ENCODE measurements at regions not wholly inside any gene's neighbourhood (a gene's known extent, or its start where the extent isn't known, plus 50 kb on each side); places are given as distances from the start of the nearest gene placed in this dataset.

- Histone ChIP-seq H3K9me3 (ENCODE audit: insufficient read depth, low read length, severe bottlenecking) (no peaks in the 10 kb centered on the region), H3K36me3 (ENCODE audit: insufficient read depth, low read length) (no peaks in the 10 kb centered on the region), H3K27me3 (ENCODE audit: insufficient read depth, low read length, poor library complexity) (no peaks in the 10 kb centered on the region), H2AFZ (ENCODE audit: low read depth, low read length) (no peak overlapping the region), H3K4me2 (ENCODE audit: insufficient read depth, low read length) (no peak overlapping the region), H3K4me1 (ENCODE audit: insufficient read depth, low read length) (no peaks in the 10 kb centered on the region), H3K9ac (ENCODE audit: low read depth, low read length) (no peak overlapping the region), H3K27ac (ENCODE audit: low read length) (no peak overlapping the region), H3K79me2 (ENCODE audit: insufficient read depth, low read length) (no peaks in the 10 kb centered on the region), H3K4me3 (ENCODE audit: low read depth in 1 of 2, low read length in 2 of 2) (no peak overlapping the region), H4K20me1 (ENCODE audit: insufficient read depth, low read length) (no peaks in the 10 kb centered on the region)
- ATAC-seq (ENCODE audit: insufficient read depth, low read depth) = no peak
- TF ChIP-seq, protein P1, sequence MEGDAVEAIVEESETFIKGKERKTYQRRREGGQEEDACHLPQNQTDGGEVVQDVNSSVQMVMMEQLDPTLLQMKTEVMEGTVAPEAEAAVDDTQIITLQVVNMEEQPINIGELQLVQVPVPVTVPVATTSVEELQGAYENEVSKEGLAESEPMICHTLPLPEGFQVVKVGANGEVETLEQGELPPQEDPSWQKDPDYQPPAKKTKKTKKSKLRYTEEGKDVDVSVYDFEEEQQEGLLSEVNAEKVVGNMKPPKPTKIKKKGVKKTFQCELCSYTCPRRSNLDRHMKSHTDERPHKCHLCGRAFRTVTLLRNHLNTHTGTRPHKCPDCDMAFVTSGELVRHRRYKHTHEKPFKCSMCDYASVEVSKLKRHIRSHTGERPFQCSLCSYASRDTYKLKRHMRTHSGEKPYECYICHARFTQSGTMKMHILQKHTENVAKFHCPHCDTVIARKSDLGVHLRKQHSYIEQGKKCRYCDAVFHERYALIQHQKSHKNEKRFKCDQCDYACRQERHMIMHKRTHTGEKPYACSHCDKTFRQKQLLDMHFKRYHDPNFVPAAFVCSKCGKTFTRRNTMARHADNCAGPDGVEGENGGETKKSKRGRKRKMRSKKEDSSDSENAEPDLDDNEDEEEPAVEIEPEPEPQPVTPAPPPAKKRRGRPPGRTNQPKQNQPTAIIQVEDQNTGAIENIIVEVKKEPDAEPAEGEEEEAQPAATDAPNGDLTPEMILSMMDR (IDR thresholded peaks at IDR 0.05; ENCODE audit: borderline replicate concordance, extremely low read depth, low read length, poor library complexity, severe bottlenecking) = no peak
- no peak for TF ChIP-seq EZH2 (IDR thresholded peaks at IDR 0.05; ENCODE audit: borderline replicate concordance, low read depth, low read length, severe bottlenecking)
- DNase-seq = no peak
Measured at GRCh38 chr10:54908019-54908418, 107.0 kb upstream of the PCDH15 start.

DNA sequence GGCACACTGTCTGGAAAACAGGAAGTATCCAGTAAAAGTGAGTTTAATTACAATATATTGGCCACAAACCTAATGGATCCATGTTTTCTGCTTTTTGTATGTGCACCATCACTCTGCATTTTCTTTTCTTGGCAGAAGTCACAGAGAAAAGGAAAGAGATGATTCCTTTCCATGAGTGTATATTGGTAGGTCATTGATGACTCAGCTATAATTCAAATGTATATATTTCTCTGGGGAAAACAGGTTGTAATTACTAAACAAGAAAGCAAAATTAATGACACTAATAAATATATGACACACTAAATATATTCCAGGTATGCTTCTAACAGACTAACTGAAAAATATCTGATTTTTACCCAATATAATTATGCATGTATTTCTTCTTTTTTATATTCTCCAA lies 105.9 kb upstream of the PCDH15 start:
- no peak overlapping the region for H2AFZ ChIP-seq (ENCODE audit: low read depth, low read length)
- H3K4me3 ChIP-seq (ENCODE audit: low read depth in 1 of 2, low read length in 2 of 2) = no peak overlapping the region
- ATAC-seq (ENCODE audit: insufficient read depth, low read depth) (no peak), DNase-seq (no peak)
- H3K27me3 ChIP-seq (ENCODE audit: insufficient read depth, low read length, poor library complexity) = no peaks in the 10 kb centered on the region
- no peaks in the 10 kb centered on the region for H3K36me3 ChIP-seq (ENCODE audit: insufficient read depth, low read length)
- H3K27ac ChIP-seq (ENCODE audit: low read length) = no peak overlapping the region
- H3K9me3 ChIP-seq (ENCODE audit: insufficient read depth, low read length, severe bottlenecking) = no peaks in the 10 kb centered on the region
- no peak overlapping the region for H3K9ac ChIP-seq (ENCODE audit: low read depth, low read length)
- H3K4me2 ChIP-seq (ENCODE audit: insufficient read depth, low read length) = no peak overlapping the region
- TF ChIP-seq EZH2 (IDR thresholded peaks at IDR 0.05; ENCODE audit: borderline replicate concordance, low read depth, low read length, severe bottlenecking) = no peak
- TF ChIP-seq, protein P1 (IDR thresholded peaks at IDR 0.05; ENCODE audit: borderline replicate concordance, extremely low read depth, low read length, poor library complexity, severe bottlenecking) = no peak
- no peaks in the 10 kb centered on the region for H4K20me1 ChIP-seq (ENCODE audit: insufficient read depth, low read length)
- no peaks in the 10 kb centered on the region for H3K79me2 ChIP-seq (ENCODE audit: insufficient read depth, low read length)
- H3K4me1 ChIP-seq (ENCODE audit: insufficient read depth, low read length) = no peaks in the 10 kb centered on the region

GRCh38 chr10:54905578-54906192 lies 104.7 kb upstream of the PCDH15 start:
- no peak for DNase-seq
- Histone ChIP-seq H2AFZ (ENCODE audit: low read depth, low read length) (no peak overlapping the region), H3K9me3 (ENCODE audit: insufficient read depth, low read length, severe bottlenecking) (no peaks in the 10 kb centered on the region), H3K36me3 (ENCODE audit: insufficient read depth, low read length) (no peaks in the 10 kb centered on the region), H3K27ac (ENCODE audit: low read length) (no peak overlapping the region), H3K27me3 (ENCODE audit: insufficient read depth, low read length, poor library complexity) (no peaks in the 10 kb centered on the region), H3K9ac (ENCODE audit: low read depth, low read length) (no peak overlapping the region), H3K79me2 (ENCODE audit: insufficient read depth, low read length) (no peaks in the 10 kb centered on the region), H3K4me3 (ENCODE audit: low read depth in 1 of 2, low read length in 2 of 2) (no peak overlapping the region), H3K4me2 (ENCODE audit: insufficient read depth, low read length) (no peak overlapping the region), H3K4me1 (ENCODE audit: insufficient read depth, low read length) (no peaks in the 10 kb centered on the region), H4K20me1 (ENCODE audit: insufficient read depth, low read length) (no peaks in the 10 kb centered on the region)
- ATAC-seq (ENCODE audit: insufficient read depth, low read depth) = no peak
- TF ChIP-seq, protein P1 (IDR thresholded peaks at IDR 0.05; ENCODE audit: borderline replicate concordance, extremely low read depth, low read length, poor library complexity, severe bottlenecking) = no peak
- no peak for TF ChIP-seq EZH2 (IDR thresholded peaks at IDR 0.05; ENCODE audit: borderline replicate concordance, low read depth, low read length, severe bottlenecking)

Data from DND-41 (cell line).